Calu3 (cell line): ENCODE measurements at regions not wholly inside any gene's neighbourhood (a gene's known extent, or its start where the extent isn't known, plus 50 kb on each side); places are given as distances from the start of the nearest gene placed in this dataset.

ENCODE experiments used
- BruUV-seq: library from RNA; stranded (reverse); fragments of 400-500 nt; replicated peaks from 2 replicates; lab custom pipeline; 2021; lab: Mats Ljungman, UMichigan
- CTCF ChIA-PET: fragments of 300-600 bp; sonication (Branson Sonifier 250); formaldehyde crosslinking; loops from one replicate; lab custom pipeline; 2022; ENCODE audit warnings: antibody characterized with exemption; lab: Charles Lee
- DNase-seq: peaks from one replicate; pipeline ENCODE4 v3.0.0; 2022
- H3K27ac Mint-ChIP-seq: one replicate; pipeline ENCODE4 v1.8.0; 2022; ENCODE audit warnings: mixed read lengths; ENCODE audit not compliant: unreplicated experiment
- H3K27me3 Mint-ChIP-seq: one replicate; pipeline ENCODE4 v1.8.0; 2022; ENCODE audit warnings: mixed read lengths; ENCODE audit not compliant: unreplicated experiment
- H3K36me3 Mint-ChIP-seq: one replicate; pipeline ENCODE4 v1.8.0; 2022; ENCODE audit warnings: mild to moderate bottlenecking, moderate library complexity, mixed read lengths; ENCODE audit not compliant: insufficient read depth, unreplicated experiment
- H3K4me1 Mint-ChIP-seq: one replicate; pipeline ENCODE4 v1.8.0; 2022; ENCODE audit warnings: mild to moderate bottlenecking, low read depth, mixed read lengths; ENCODE audit not compliant: unreplicated experiment
- H3K4me3 Mint-ChIP-seq: one replicate; pipeline ENCODE4 v1.8.0; 2022; ENCODE audit warnings: mild to moderate bottlenecking, low read depth, moderate library complexity, mixed read lengths; ENCODE audit not compliant: unreplicated experiment
- H3K9me3 Mint-ChIP-seq: one replicate; pipeline ENCODE4 v1.8.0; 2022; ENCODE audit warnings: low read depth, mixed read lengths; ENCODE audit not compliant: unreplicated experiment
- CTCF ChIP-seq: fragments of 200-600 bp; IDR thresholded peaks from one replicate; pipeline ENCODE4 v1.8.0; 2022; ENCODE audit warnings: antibody characterized with exemption; ENCODE audit not compliant: unreplicated experiment
- intact Hi-C: fragments of 100-400 bp; cut with micrococcal nuclease; formaldehyde crosslinking; loops from one replicate; pipeline ENCODE4 v1.10.0; 2022; ENCODE audit not compliant: unreplicated experiment

GRCh38 chr15:89009080-89009479 is 79.2 kb upstream of the ABHD2 start:
- no peak overlapping the region for H3K27ac Mint-ChIP-seq
- intact Hi-C loops, result no loop called here
- no TSS peak for BruUV-seq
- TF ChIP-seq CTCF, result no peak
- H3K4me3 Mint-ChIP-seq, result no peak overlapping the region
- H3K4me1 Mint-ChIP-seq, result no peaks in the 10 kb centered on the region
- peaks cover 40% of the 10 kb centered on the region for H3K27me3 Mint-ChIP-seq
- no peak for DNase-seq
- H3K9me3 Mint-ChIP-seq, result no peaks in the 10 kb centered on the region
- CTCF ChIA-PET, result no interaction called here
- H3K36me3 Mint-ChIP-seq, result no peaks in the 10 kb centered on the region

- Mint-ChIP-seq H3K9me3 (peaks cover 3% of the 10 kb centered on the region), H3K27ac (no peak overlapping the region), H3K36me3 (peaks cover 11% of the 10 kb centered on the region), H3K27me3 (peaks cover 23% of the 10 kb centered on the region), H3K4me1 (peaks cover 10% of the 10 kb centered on the region), H3K4me3 (no peak overlapping the region)
- no peak for TF ChIP-seq CTCF
- no TSS peak for BruUV-seq
- intact Hi-C loops, result loop anchor here (2.0 kb wide), 1 partner anchor 121 kb away; the partner anchor contains the start of gene HAPLN3
- CTCF ChIA-PET, result no interaction called here
- no peak for DNase-seq
Measured at GRCh38 chr15:89015412-89016097, 72.7 kb upstream of the ABHD2 start.

GRCh38 chr15:89016549-89017041 is 71.7 kb upstream of the ABHD2 start:
- H3K4me3 Mint-ChIP-seq, result peak overlapping the region; percentile 64

More at GRCh38 chr15:89016549-89017041, 71.7 kb upstream of the ABHD2 start:
- peaks cover 10% of the 10 kb centered on the region for H3K4me1 Mint-ChIP-seq
- no peak for TF ChIP-seq CTCF
- intact Hi-C loops, result loop anchor here (1.0 to 2.0 kb wide), 2 partner anchors 112 to 122 kb away; partner anchors contain the start of gene HAPLN3
- peaks cover 17% of the 10 kb centered on the region for H3K27me3 Mint-ChIP-seq
- DNase-seq, result peak; percentile 46
- no TSS peak for BruUV-seq
- peak overlapping the region; percentile 59 for H3K27ac Mint-ChIP-seq
- CTCF ChIA-PET, result interaction anchor here (0.6 to 2.0 kb wide), 5 partner anchors 95 to 137 kb away, joined by 3 to 43 read pairs (median 3); no protein-coding TSS in a partner anchor
- H3K36me3 Mint-ChIP-seq, result peaks cover 11% of the 10 kb centered on the region
- peaks cover 3% of the 10 kb centered on the region for H3K9me3 Mint-ChIP-seq
